Mesothelial cell of epicardium (in vitro differentiated cells): ENCODE measurements at regions not wholly inside any gene's neighbourhood (a gene's known extent, or its start where the extent isn't known, plus 50 kb on each side); places are given as distances from the start of the nearest gene placed in this dataset.

ENCODE experiments used
- DNase-seq, 2 experiments: peaks; one replicate each; pipeline ENCODE4 v3.0.0; 2021; ENCODE audit warnings: low spot score in 2 of 2; ENCODE audit not compliant: unreplicated experiment in 2 of 2
- H3K27ac Mint-ChIP-seq: 2 replicates; pipeline ENCODE4 v1.8.0; 2021; ENCODE audit warnings: mixed read lengths
- H3K27me3 Mint-ChIP-seq: 2 replicates; pipeline ENCODE4 v1.8.0; 2021; ENCODE audit warnings: low read depth, mixed read lengths
- H3K36me3 Mint-ChIP-seq: 2 replicates; pipeline ENCODE4 v1.8.0; 2021; ENCODE audit warnings: mixed read lengths
- H3K4me1 Mint-ChIP-seq: 2 replicates; pipeline ENCODE4 v1.8.0; 2021; ENCODE audit warnings: mixed read lengths
- H3K4me3 Mint-ChIP-seq: 2 replicates; pipeline ENCODE4 v1.8.0; 2021; ENCODE audit warnings: mild to moderate bottlenecking, moderate library complexity, mixed read lengths
- H3K9me3 Mint-ChIP-seq: 2 replicates; pipeline ENCODE4 v1.8.0; 2021; ENCODE audit warnings: mixed read lengths
- TF ChIP-seq, protein P1 (sequence below): fragments of 200-600 bp; sonication (generic); IDR thresholded peaks from one replicate; pipeline ENCODE4 v1.5.0; 2021; ENCODE audit warnings: antibody characterized with exemption; ENCODE audit not compliant: unreplicated experiment

GRCh38 chr20:41811456-41811855 is 193.3 kb upstream of the CHD6 start:
- Mint-ChIP-seq H3K9me3 (peaks cover 34% of the 10 kb centered on the region), H3K27me3 (peaks cover under 1% of the 10 kb centered on the region), H3K4me1 (no peaks in the 10 kb centered on the region), H3K27ac (no peak overlapping the region), H3K36me3 (no peaks in the 10 kb centered on the region), H3K4me3 (no peak overlapping the region)
- no peak for DNase-seq
- TF ChIP-seq, protein P1, sequence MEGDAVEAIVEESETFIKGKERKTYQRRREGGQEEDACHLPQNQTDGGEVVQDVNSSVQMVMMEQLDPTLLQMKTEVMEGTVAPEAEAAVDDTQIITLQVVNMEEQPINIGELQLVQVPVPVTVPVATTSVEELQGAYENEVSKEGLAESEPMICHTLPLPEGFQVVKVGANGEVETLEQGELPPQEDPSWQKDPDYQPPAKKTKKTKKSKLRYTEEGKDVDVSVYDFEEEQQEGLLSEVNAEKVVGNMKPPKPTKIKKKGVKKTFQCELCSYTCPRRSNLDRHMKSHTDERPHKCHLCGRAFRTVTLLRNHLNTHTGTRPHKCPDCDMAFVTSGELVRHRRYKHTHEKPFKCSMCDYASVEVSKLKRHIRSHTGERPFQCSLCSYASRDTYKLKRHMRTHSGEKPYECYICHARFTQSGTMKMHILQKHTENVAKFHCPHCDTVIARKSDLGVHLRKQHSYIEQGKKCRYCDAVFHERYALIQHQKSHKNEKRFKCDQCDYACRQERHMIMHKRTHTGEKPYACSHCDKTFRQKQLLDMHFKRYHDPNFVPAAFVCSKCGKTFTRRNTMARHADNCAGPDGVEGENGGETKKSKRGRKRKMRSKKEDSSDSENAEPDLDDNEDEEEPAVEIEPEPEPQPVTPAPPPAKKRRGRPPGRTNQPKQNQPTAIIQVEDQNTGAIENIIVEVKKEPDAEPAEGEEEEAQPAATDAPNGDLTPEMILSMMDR, result no peak

DNA sequence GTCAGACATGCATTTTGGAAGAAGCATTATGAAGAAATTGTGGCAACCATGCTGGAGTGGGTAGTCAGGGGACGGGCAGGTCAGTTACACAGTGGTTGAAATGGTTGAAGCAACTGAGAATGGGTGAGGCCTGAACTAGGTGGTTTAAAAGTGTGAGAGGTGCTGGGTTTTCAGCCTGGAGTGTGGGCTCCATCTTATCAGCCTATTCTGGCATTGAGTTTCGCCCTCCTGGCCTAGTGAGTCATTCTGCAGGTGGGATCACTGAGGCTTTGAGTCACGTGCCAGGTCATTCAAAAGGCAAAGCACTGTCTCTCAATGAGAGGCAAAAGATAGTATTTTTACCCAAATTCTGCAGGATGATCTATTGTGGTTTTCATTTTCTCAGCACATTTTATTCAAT is 181.9 kb upstream of the CHD6 start:
- no peaks in the 10 kb centered on the region for H3K36me3 Mint-ChIP-seq
- DNase-seq, result no peak
- H3K4me1 Mint-ChIP-seq, result no peaks in the 10 kb centered on the region

DNA sequence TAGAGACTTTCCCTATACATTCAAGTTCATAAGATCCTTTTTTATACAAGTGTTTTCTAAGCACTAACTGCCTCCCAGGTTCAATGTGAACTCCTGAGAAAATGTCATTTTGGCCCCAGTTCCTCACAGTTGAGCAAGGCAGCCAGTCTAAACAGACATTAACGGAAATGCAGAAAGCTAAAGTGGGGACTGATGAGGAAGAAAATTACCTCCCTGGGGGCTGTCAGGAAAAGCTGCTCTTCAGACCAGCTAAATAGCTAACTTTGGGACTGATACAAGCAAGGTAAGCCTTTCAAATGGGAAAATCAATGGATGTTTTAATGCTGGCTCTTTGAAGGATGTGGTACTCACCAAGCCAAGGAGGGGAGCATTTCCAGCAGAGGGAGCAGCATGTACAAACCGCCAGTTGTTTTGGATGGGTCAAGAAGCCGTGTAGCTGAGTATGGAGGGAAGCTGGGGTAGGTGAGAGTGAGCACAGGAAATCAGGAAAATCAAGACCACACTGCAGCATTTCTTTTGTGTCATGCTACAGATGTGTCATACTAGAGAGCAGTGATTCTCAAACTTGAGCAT is 180.8 kb upstream of the CHD6 start:
- H3K9me3 Mint-ChIP-seq, result no peaks in the 10 kb centered on the region
- H3K27me3 Mint-ChIP-seq, result peaks cover 9% of the 10 kb centered on the region
- no peaks in the 10 kb centered on the region for H3K36me3 Mint-ChIP-seq
- H3K4me3 Mint-ChIP-seq, result no peak overlapping the region
- no peak overlapping the region for H3K27ac Mint-ChIP-seq
- DNase-seq, result no peak
- no peaks in the 10 kb centered on the region for H3K4me1 Mint-ChIP-seq
- TF ChIP-seq, protein P1, result no peak

More for the DNA sequence above, 181.9 kb upstream of the CHD6 start:
- Mint-ChIP-seq H3K27me3 (peaks cover 11% of the 10 kb centered on the region), H3K4me3 (no peak overlapping the region), H3K9me3 (no peaks in the 10 kb centered on the region), H3K27ac (no peak overlapping the region)
- TF ChIP-seq, protein P1, result no peak

DNA sequence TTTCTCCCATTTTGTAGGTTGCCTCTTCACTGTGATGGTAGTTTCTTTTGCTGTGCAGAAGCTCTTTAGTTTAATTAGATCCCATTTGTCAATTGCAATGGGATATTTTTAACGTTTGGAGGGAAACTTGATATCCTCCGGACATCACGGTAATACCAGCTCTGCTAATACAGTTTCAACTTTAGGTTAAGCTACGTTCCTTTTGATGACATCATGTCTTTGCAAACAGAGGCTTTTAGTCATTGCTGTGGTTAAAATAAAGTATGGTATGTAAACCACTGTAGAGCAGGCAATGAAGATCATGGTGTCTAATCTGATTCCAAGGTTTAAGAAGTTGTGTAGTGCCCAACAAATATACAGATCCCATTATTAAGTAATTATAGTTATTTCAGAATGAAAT is 168.0 kb upstream of the CHD6 start:
- H3K4me3 Mint-ChIP-seq, result no peak overlapping the region
- peaks cover 11% of the 10 kb centered on the region for H3K9me3 Mint-ChIP-seq
- H3K27ac Mint-ChIP-seq, result no peak overlapping the region
- no peaks in the 10 kb centered on the region for H3K27me3 Mint-ChIP-seq
- H3K36me3 Mint-ChIP-seq, result no peaks in the 10 kb centered on the region
- DNase-seq, result no peak
- H3K4me1 Mint-ChIP-seq, result peaks cover 7% of the 10 kb centered on the region
- TF ChIP-seq, protein P1, result no peak

DNA sequence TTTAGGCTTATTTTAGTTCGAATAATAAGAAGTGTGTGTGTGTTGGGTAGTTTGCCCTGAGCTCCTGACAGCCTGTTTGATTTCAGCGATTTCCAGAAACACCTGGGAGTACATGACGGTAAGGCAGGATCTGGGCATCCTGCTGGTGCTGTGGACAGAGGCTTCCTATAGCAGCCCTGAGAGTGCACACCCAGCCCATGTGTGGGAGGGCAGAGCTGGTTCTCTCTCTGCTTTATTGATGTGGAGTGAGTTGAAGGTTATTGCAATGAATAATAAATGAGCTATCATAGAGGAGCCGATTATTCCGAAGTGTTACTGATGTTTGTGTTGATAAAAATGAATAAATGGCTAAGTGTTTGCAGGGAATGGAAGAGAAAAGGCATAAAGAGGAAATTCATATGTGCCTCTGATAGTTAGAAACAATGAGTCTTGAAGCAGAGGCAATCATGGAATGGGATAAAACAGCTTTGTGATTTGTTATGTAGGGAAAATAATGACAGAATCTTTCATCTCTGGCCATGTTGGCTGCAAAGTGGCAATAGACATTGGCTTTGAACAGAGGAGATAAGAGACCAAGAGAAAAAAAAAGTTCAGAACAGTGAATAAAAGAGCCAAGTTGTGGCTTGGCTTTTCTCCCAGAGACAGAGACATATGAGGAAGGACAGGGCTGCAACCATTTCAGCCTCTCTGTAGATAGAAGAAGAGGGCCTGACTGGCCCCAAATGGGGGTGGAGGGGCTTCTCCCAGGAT is 166.2 kb upstream of the CHD6 start:
- no peak for DNase-seq
- Mint-ChIP-seq H3K9me3 (peaks cover 11% of the 10 kb centered on the region), H3K4me3 (no peak overlapping the region), H3K4me1 (peaks cover 7% of the 10 kb centered on the region), H3K36me3 (no peaks in the 10 kb centered on the region), H3K27me3 (no peaks in the 10 kb centered on the region), H3K27ac (no peak overlapping the region)
- TF ChIP-seq, protein P1, result no peak
